ENCODE measurements at regions not wholly inside any gene's neighbourhood (a gene's known extent, or its start where the extent isn't known, plus 50 kb on each side); places are given as distances from the start of the nearest gene placed in this dataset.

GRCh38 chr7:16353226-16353625 is 68.1 kb downstream of the CRPPA start:
- no peak overlapping the region for H3K4me3 ChIP-seq (ENCODE audit: low read length)
- H3K27ac ChIP-seq (ENCODE audit: low read length), result no peak overlapping the region
- no peaks in the 10 kb centered on the region for H3K36me3 ChIP-seq (ENCODE audit: control insufficient read depth, insufficient read depth, low read length)
- DNase-seq, result no peak
- H3K4me1 ChIP-seq (ENCODE audit: control insufficient read depth, insufficient read depth, low read length), result peaks cover 11% of the 10 kb centered on the region
- 0% methylated on average over 1 of the region's 4 CpGs for WGBS (ENCODE audit: insufficient coverage)
- peaks cover 2% of the 10 kb centered on the region for H3K9me3 ChIP-seq (replicated peaks; ENCODE audit: control insufficient read depth, low read depth, low read length)
- H3K27me3 ChIP-seq (ENCODE audit: control insufficient read depth, insufficient read depth, low read length), result no peaks in the 10 kb centered on the region

GRCh38 chr7:16350634-16351033 is 70.7 kb downstream of the CRPPA start:
- H3K36me3 ChIP-seq (ENCODE audit: control insufficient read depth, insufficient read depth, low read length), result no peaks in the 10 kb centered on the region
- H3K4me3 ChIP-seq (ENCODE audit: low read length), result no peak overlapping the region
- peaks cover 2% of the 10 kb centered on the region for H3K9me3 ChIP-seq (replicated peaks; ENCODE audit: control insufficient read depth, low read depth, low read length)
- H3K27ac ChIP-seq (ENCODE audit: low read length), result no peak overlapping the region
- DNase-seq, result no peak
- H3K4me1 ChIP-seq (ENCODE audit: control insufficient read depth, insufficient read depth, low read length), result peaks cover 9% of the 10 kb centered on the region
- no peaks in the 10 kb centered on the region for H3K27me3 ChIP-seq (ENCODE audit: control insufficient read depth, insufficient read depth, low read length)
- no CpG with 5 or more reads among the region's 2 CpGs for WGBS (ENCODE audit: insufficient coverage)

GRCh38 chr7:16348251-16348650 is 73.1 kb downstream of the CRPPA start:
- WGBS (ENCODE audit: insufficient coverage), result 42% methylated on average over 2 of the region's 4 CpGs
- DNase-seq, result no peak
- Histone ChIP-seq H3K27ac (ENCODE audit: low read length) (no peak overlapping the region), H3K4me3 (ENCODE audit: low read length) (no peak overlapping the region), H3K9me3 (replicated peaks; ENCODE audit: control insufficient read depth, low read depth, low read length) (peaks cover 8% of the 10 kb centered on the region), H3K27me3 (ENCODE audit: control insufficient read depth, insufficient read depth, low read length) (no peaks in the 10 kb centered on the region), H3K36me3 (ENCODE audit: control insufficient read depth, insufficient read depth, low read length) (no peaks in the 10 kb centered on the region), H3K4me1 (ENCODE audit: control insufficient read depth, insufficient read depth, low read length) (peaks cover 9% of the 10 kb centered on the region)

GRCh38 chr7:16347827-16348192 is 73.5 kb downstream of the CRPPA start:
- peaks cover 9% of the 10 kb centered on the region for H3K4me1 ChIP-seq (ENCODE audit: control insufficient read depth, insufficient read depth, low read length)
- H3K4me3 ChIP-seq (ENCODE audit: low read length), result no peak overlapping the region
- no peak overlapping the region for H3K27ac ChIP-seq (ENCODE audit: low read length)
- H3K9me3 ChIP-seq (replicated peaks; ENCODE audit: control insufficient read depth, low read depth, low read length), result peaks cover 8% of the 10 kb centered on the region
- H3K27me3 ChIP-seq (ENCODE audit: control insufficient read depth, insufficient read depth, low read length), result no peaks in the 10 kb centered on the region
- no peaks in the 10 kb centered on the region for H3K36me3 ChIP-seq (ENCODE audit: control insufficient read depth, insufficient read depth, low read length)
- peak; percentile 10 for DNase-seq
- WGBS (ENCODE audit: insufficient coverage), result no CpG with 5 or more reads among the region's 1 CpG

GRCh38 chr7:16347066-16347826 is 74.1 kb downstream of the CRPPA start:
- no peak for DNase-seq
- Histone ChIP-seq H3K36me3 (ENCODE audit: control insufficient read depth, insufficient read depth, low read length) (no peaks in the 10 kb centered on the region), H3K4me1 (ENCODE audit: control insufficient read depth, insufficient read depth, low read length) (peaks cover 9% of the 10 kb centered on the region), H3K4me3 (ENCODE audit: low read length) (no peak overlapping the region), H3K27ac (ENCODE audit: low read length) (no peak overlapping the region), H3K27me3 (ENCODE audit: control insufficient read depth, insufficient read depth, low read length) (no peaks in the 10 kb centered on the region), H3K9me3 (replicated peaks; ENCODE audit: control insufficient read depth, low read depth, low read length) (peaks cover 8% of the 10 kb centered on the region)
- no CpG with 5 or more reads among the region's 1 CpG for WGBS (ENCODE audit: insufficient coverage)

GRCh38 chr7:16345979-16346958 is 75.1 kb downstream of the CRPPA start:
- Histone ChIP-seq H3K4me1 (ENCODE audit: control insufficient read depth, insufficient read depth, low read length) (peaks cover 9% of the 10 kb centered on the region), H3K27me3 (ENCODE audit: control insufficient read depth, insufficient read depth, low read length) (no peaks in the 10 kb centered on the region), H3K9me3 (replicated peaks; ENCODE audit: control insufficient read depth, low read depth, low read length) (peaks cover 8% of the 10 kb centered on the region), H3K36me3 (ENCODE audit: control insufficient read depth, insufficient read depth, low read length) (no peaks in the 10 kb centered on the region), H3K27ac (ENCODE audit: low read length) (no peak overlapping the region), H3K4me3 (ENCODE audit: low read length) (no peak overlapping the region)
- 100% methylated on average over 1 of the region's 5 CpGs for WGBS (ENCODE audit: insufficient coverage)
- DNase-seq, result no peak

GRCh38 chr7:16344927-16345326 is 76.4 kb downstream of the CRPPA start:
- no peak for DNase-seq
- H3K4me1 ChIP-seq (ENCODE audit: control insufficient read depth, insufficient read depth, low read length), result peaks cover 9% of the 10 kb centered on the region
- no peak overlapping the region for H3K27ac ChIP-seq (ENCODE audit: low read length)
- no peaks in the 10 kb centered on the region for H3K36me3 ChIP-seq (ENCODE audit: control insufficient read depth, insufficient read depth, low read length)
- WGBS (ENCODE audit: insufficient coverage), result no CpG with 5 or more reads among the region's 1 CpG
- H3K27me3 ChIP-seq (ENCODE audit: control insufficient read depth, insufficient read depth, low read length), result no peaks in the 10 kb centered on the region
- peaks cover 8% of the 10 kb centered on the region for H3K9me3 ChIP-seq (replicated peaks; ENCODE audit: control insufficient read depth, low read depth, low read length)
- no peak overlapping the region for H3K4me3 ChIP-seq (ENCODE audit: low read length)

- Histone ChIP-seq H3K4me1 (ENCODE audit: control insufficient read depth, insufficient read depth, low read length) (peaks cover 9% of the 10 kb centered on the region), H3K27ac (ENCODE audit: low read length) (no peak overlapping the region), H3K9me3 (replicated peaks; ENCODE audit: control insufficient read depth, low read depth, low read length) (peaks cover 6% of the 10 kb centered on the region), H3K4me3 (ENCODE audit: low read length) (no peak overlapping the region), H3K27me3 (ENCODE audit: control insufficient read depth, insufficient read depth, low read length) (no peaks in the 10 kb centered on the region), H3K36me3 (ENCODE audit: control insufficient read depth, insufficient read depth, low read length) (no peaks in the 10 kb centered on the region)
- WGBS (ENCODE audit: insufficient coverage), result 94% methylated on average over 3 of the region's 5 CpGs
- DNase-seq, result no peak
These were observed 77.7 kb downstream of the CRPPA start for GRCh38 chr7:16343612-16344011.

GRCh38 chr7:16338065-16338464 is 83.3 kb downstream of the CRPPA start:
- Histone ChIP-seq H3K4me1 (ENCODE audit: control insufficient read depth, insufficient read depth, low read length) (no peaks in the 10 kb centered on the region), H3K36me3 (ENCODE audit: control insufficient read depth, insufficient read depth, low read length) (no peaks in the 10 kb centered on the region), H3K27me3 (ENCODE audit: control insufficient read depth, insufficient read depth, low read length) (no peaks in the 10 kb centered on the region), H3K4me3 (ENCODE audit: low read length) (no peak overlapping the region), H3K27ac (ENCODE audit: low read length) (no peak overlapping the region), H3K9me3 (replicated peaks; ENCODE audit: control insufficient read depth, low read depth, low read length) (peaks cover 7% of the 10 kb centered on the region)
- DNase-seq, result no peak
- no CpG with 5 or more reads among the region's 1 CpG for WGBS (ENCODE audit: insufficient coverage)

GRCh38 chr7:16326106-16326505 is 95.2 kb downstream of the CRPPA start:
- DNase-seq, result no peak
- Histone ChIP-seq H3K4me1 (ENCODE audit: control insufficient read depth, insufficient read depth, low read length) (no peaks in the 10 kb centered on the region), H3K27me3 (ENCODE audit: control insufficient read depth, insufficient read depth, low read length) (no peaks in the 10 kb centered on the region), H3K27ac (ENCODE audit: low read length) (no peak overlapping the region), H3K4me3 (ENCODE audit: low read length) (no peak overlapping the region), H3K9me3 (replicated peaks; ENCODE audit: control insufficient read depth, low read depth, low read length) (no peaks in the 10 kb centered on the region), H3K36me3 (ENCODE audit: control insufficient read depth, insufficient read depth, low read length) (no peaks in the 10 kb centered on the region)

All from muscle of leg (tissue), 3 donors.